ENCODE measurements at regions not wholly inside any gene's neighbourhood (a gene's known extent, or its start where the extent isn't known, plus 50 kb on each side); places are given as distances from the start of the nearest gene placed in this dataset.

DNA sequence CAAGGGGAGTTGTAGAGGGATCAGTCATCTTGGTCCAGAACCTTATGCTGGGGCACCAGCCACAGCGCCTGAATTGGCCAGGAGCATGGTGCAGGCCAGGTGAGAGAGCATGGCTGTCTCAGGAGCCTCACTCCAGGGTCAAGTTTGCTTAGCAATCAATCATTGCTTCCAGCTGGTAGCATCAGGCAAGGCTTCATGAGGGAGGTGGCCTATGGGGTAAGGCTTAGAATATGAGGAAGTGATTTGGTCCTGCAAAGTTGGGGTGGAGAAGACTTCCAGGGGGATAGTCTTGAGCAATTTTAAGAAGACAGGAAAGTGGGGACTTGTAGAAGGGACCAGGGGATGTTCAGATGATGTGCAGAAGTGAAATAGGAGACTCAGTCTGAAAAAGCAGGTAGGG, 53.9 kb upstream of the PITX1 start:
- no peak overlapping the region for H3K27ac ChIP-seq (ENCODE audit: insufficient read depth, low read length, poor library complexity, severe bottlenecking)
- H3K9me3 ChIP-seq (ENCODE audit: control insufficient read depth, low read length), result no peaks in the 10 kb centered on the region
- no peaks in the 10 kb centered on the region for H3K4me1 ChIP-seq (ENCODE audit: control insufficient read depth, insufficient read depth, low read length, poor library complexity, severe bottlenecking)
- H3K27me3 ChIP-seq (replicated peaks; ENCODE audit: control insufficient read depth, insufficient read depth, low read length, poor library complexity, severe bottlenecking), result no peaks in the 10 kb centered on the region
- H3K4me3 ChIP-seq (ENCODE audit: insufficient read depth, low read depth, low read length, poor library complexity, severe bottlenecking), result no peak overlapping the region
- no peak for DNase-seq
- no peaks in the 10 kb centered on the region for H3K36me3 ChIP-seq (ENCODE audit: control insufficient read depth, insufficient read depth, low read length)

DNA sequence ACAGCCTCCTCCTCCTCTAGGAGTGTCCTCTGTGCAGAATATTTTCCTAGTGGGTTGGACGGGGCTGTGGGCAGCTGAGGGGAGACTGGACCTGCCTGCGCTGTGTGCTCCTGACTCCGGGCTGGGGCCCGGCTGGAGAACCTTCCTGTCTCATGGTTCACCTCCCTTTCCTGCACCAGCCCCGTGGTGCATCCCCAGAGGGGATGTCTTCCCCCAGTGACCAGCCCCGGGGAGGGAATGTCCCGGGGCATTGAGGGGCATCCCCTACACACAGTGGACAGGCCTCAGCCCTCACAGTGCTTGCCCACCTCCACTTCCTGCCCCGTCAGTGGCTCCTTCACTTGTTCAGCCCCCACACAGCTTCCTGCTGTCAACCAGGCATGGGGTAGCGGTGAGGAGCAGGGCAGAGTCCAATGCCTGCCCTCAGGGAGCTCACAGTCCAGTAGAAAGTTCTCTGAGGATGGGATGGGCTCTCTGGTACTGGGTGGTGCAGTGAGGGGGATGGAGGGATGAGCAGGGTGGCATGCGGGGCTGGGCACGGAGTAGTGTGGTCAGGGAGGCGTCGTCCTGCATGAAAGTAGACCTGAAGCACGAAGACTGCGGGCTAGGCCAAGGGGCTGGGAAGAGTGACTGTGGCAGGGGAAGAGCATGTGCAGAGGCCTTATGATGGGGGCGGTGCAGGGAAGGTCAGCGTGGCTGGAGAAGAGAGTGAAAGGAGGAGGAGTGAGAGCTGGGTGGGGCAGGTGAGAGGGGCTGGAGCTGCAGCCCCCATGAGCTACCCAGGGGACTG, 52.1 kb upstream of the PITX1 start:
- Histone ChIP-seq H3K36me3 (ENCODE audit: control insufficient read depth, insufficient read depth, low read length) (no peaks in the 10 kb centered on the region), H3K4me1 (ENCODE audit: control insufficient read depth, insufficient read depth, low read length, poor library complexity, severe bottlenecking) (no peaks in the 10 kb centered on the region), H3K4me3 (ENCODE audit: insufficient read depth, low read depth, low read length, poor library complexity, severe bottlenecking) (no peak overlapping the region), H3K9me3 (ENCODE audit: control insufficient read depth, low read length) (no peaks in the 10 kb centered on the region), H3K27ac (ENCODE audit: insufficient read depth, low read length, poor library complexity, severe bottlenecking) (no peak overlapping the region), H3K27me3 (replicated peaks; ENCODE audit: control insufficient read depth, insufficient read depth, low read length, poor library complexity, severe bottlenecking) (no peaks in the 10 kb centered on the region)
- no peak for DNase-seq

DNA sequence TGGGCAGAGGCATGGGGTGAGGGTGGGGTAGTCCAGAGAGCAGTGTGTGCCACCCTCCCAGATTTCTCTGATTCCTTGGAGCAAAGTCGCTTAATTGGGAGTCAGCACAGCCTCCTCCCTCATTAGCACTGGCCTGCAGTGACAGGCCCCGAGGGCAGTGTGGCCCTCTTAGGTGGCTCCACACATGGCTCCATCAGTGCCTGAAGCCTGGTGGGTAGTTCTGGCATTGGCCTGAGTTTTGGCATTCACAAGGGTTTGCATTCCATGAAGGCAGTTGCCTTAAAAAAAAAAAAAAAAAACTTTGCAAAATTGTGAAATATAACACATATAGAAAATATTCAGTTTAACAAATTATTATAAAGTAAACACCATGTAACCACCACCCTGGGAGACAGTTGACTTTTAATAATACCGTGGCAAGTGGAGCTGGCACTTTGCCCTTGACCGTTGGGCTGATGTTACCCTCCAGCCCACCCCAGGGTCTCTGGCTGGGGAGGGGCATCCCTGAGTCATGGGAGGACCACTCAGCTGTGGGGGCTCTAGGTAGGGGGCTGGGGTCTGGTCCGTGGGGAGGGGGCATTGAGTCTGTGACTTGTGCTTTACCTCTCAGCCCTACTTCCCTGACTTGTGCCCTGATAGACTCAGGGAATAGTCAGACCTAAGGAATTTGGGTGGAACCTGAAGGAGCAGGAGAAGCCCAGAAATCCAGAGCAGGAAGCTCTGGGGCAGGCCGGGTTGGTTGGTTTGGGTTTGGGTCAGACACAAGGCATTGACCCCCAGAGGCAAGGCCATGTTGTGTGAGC, 51.3 kb upstream of the PITX1 start:
- Histone ChIP-seq H3K36me3 (ENCODE audit: control insufficient read depth, insufficient read depth, low read length) (no peaks in the 10 kb centered on the region), H3K4me3 (ENCODE audit: insufficient read depth, low read depth, low read length, poor library complexity, severe bottlenecking) (no peak overlapping the region), H3K4me1 (ENCODE audit: control insufficient read depth, insufficient read depth, low read length, poor library complexity, severe bottlenecking) (no peaks in the 10 kb centered on the region), H3K9me3 (ENCODE audit: control insufficient read depth, low read length) (no peaks in the 10 kb centered on the region), H3K27ac (ENCODE audit: insufficient read depth, low read length, poor library complexity, severe bottlenecking) (no peak overlapping the region), H3K27me3 (replicated peaks; ENCODE audit: control insufficient read depth, insufficient read depth, low read length, poor library complexity, severe bottlenecking) (no peaks in the 10 kb centered on the region)
- DNase-seq, result no peak
